NCI-H69 (cell line): ENCODE measurements at regions not wholly inside any gene's neighbourhood (a gene's known extent, or its start where the extent isn't known, plus 50 kb on each side); places are given as distances from the start of the nearest gene placed in this dataset.
"Not testable (repeated sequence)": the region's sequence is repeated elsewhere in the genome, so short reads cannot be mapped to it uniquely, and the experiment has no call there.

Experiments used
- DNase-seq: peaks from one replicate; lab custom pipeline; 2025; lab: John Stamatoyannopoulos, UW

DNA sequence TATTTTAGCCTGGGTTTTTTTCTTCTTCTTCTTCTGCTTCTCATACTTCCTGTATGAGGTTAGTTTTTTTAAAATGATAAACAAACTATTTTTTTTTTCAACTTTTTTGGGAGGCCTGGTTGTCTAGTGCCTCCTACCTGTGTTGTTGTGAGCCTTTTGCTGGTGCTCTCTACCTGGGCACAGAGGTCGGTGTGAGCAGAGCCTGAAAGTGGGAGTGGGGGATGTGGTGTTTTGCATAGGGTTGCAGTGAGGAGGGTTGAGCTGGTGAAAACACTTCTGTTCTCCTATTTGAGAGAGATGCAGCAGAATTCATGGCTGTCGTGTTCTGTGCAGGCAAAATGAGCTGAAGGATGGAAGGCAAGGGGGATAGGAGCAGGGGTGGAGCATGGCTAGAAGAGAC is 232.7 kb upstream of the PLGLB2 start:
- DNase-seq: not testable (repeated sequence)

DNA sequence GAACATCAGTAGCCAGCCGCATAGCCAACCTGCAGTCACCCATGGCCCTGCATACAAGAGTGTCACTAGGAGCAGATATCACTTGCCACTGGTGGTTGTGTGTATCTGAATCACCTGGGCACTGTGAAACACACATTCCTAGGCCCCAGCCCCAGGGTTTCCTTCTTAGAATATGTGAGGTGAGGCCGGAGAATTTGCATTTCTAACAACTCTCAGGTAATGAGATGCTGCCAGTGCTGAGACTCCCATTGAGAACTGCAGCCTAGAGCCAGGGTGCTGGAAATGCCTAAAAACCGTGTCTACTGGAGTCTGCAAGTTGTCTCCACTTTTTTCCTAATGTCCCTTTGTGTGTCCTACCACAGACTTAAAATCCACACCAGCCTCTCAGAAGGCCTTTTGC is 232.0 kb upstream of the PLGLB2 start:
- DNase-seq: not testable (repeated sequence)

DNA sequence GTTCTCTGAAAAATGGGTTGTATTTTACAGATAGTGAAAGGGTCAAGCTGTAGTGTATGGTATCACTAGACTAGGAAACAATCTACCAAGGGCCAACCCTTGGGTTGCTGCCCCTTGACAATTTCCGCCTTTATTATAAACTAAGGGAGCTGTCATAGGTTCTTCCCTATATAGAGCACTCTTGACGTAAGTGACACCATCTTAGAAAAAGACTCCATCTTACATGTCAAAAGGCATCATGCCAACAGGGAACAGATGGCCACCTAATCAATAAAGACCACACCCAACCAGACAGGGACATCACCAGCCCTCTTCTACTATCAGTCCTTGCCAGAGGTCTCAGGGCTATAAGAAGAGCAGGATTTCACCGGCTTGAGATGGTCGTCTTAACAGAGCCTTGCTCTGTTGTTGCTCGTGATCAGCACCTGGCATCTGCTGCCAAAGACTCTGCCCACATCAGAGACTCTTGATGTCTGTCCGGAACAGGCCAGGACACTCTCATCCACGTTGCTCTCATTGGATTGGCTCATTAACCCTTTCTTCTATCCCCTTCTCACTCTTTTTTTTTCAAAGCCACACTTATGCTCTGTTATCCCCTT is 231.4 kb upstream of the PLGLB2 start:
- not testable (repeated sequence) for DNase-seq

DNA sequence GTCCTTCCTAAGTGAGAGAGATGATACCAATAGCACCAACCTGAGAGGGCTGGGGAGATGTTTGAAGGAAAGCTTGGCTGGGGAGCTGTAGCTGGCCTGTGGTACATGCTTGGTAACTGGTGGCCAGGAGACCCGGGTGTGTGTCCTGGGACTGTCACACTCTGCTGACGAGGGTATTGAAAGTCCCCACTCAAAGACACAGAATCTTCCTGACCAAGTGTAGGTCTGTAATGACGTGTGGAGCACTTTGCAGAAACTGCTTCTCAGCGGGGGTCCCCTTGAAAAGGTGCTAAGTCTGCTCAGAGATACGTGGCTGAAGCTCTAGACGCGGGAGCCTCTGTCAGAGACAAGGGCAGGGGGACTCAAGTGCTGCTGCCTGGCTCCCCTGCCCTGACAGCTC is 230.4 kb upstream of the PLGLB2 start:
- DNase-seq: not testable (repeated sequence)

DNA sequence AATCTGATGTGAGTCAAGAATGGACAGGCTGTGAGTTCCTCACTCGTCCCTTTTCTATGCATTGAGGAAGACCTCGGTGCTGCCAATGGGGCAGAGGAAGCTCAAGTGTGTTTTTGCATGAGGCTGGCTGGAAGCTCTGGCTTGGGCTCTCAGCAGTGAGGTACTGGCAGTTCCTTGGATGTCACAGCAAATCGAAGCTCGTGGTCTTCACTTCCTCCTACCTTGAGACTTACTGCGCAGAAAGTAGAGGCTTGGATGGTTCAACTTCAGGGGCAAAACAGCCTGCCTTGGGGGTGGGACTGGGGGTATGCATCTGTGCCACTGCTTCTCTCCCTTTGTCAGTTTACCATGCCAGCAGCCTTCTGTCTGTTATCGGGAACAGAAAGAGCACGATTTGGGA is 229.8 kb upstream of the PLGLB2 start:
- not testable (repeated sequence) for DNase-seq

DNA sequence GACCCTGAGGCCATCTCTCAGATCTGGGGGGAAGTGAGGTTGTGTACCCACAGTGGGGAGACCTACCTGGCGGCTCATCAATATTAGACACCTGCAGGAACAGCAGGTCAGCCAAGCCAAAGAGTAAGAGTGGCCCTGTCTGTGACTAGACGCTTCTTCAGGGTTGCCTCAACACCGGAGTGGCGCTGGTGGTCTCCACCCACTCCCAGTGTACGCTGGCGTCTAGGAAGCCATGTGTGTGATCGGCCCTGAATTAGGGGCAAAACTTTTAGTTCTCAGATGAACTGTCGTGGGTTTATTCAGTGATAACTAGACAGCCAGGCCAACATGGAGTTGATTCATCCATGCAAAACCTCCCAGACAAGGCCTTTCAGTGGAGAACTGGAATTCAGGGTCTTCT is 229.3 kb upstream of the PLGLB2 start:
- not testable (repeated sequence) for DNase-seq

DNA sequence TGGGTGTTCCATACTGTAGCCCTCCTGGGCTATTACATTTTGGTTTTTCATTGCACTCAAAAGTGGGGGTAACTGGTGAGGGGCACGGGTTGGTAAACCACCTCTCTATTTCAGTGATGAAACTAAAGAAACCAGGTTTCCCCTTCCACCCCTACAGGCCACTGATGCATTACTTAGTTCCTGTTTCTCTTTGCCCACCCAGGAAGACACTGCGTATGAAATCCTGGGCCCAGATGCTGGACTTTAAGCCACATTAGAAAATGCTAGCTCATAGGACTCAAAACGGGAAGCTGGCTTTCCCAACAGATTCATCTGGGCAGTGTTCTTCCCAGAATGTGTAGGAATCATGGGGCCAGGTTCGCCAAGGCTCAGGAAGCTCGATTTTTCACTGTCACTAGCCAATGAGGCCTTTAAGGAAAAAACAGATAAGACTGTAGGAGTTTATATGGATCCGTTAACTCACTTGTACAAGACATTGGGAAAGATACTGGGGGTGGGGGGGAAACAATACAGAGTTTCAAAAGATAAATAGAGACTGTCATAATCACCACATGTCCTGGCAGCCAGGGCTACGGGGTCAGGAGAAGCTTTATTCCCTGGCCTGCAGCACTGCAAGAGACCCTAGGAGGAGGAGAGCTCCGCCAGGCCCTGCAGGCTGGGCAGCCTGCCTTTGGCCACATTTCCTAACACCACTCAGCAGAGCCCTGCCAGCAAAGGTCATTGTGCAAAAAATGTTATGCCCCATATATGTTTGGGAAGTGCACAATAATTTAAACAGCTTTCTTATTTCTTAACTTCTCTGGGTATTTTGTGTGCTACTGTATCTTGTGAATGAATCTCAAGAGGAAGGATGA is 228.5 kb upstream of the PLGLB2 start:
- DNase-seq: not testable (repeated sequence)

DNA sequence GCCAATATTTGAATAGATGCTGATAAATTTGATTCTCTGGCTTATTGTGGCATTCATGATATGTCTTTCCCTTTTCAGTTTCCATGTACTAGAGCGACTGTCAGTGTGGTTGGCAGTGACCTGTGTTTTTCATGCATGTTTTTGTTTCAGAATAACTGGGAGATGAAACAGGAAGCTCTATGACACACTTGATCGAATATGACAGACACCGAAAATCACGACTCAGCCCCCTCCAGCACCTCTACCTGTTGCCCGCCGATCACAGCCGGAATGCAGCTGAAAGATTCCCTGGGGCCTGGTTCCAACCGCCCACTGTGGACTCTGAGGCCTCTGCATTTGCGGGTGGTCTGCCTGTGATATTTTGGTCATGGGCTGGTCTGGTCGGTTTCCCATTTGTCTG is 226.8 kb upstream of the PLGLB2 start:
- not testable (repeated sequence) for DNase-seq

DNA sequence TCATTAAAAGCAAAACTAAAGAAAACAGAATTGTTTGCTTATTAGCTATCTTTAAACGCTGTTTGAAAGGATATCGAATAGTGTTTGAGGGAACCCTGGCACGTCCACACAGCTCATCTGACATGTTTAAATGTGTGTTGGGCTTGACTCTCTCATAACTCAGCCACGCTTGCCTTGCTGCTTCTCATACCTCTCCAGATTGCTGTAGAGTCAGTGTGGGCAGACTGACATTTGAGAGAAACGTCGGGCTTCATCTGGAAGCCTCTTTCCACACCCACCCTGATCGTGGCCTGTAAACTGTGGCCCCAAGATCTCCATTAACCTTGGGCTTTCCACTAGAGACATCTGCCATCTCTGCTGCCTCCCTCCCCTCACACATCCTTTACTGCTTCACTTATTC is 226.4 kb upstream of the PLGLB2 start:
- not testable (repeated sequence) for DNase-seq

DNA sequence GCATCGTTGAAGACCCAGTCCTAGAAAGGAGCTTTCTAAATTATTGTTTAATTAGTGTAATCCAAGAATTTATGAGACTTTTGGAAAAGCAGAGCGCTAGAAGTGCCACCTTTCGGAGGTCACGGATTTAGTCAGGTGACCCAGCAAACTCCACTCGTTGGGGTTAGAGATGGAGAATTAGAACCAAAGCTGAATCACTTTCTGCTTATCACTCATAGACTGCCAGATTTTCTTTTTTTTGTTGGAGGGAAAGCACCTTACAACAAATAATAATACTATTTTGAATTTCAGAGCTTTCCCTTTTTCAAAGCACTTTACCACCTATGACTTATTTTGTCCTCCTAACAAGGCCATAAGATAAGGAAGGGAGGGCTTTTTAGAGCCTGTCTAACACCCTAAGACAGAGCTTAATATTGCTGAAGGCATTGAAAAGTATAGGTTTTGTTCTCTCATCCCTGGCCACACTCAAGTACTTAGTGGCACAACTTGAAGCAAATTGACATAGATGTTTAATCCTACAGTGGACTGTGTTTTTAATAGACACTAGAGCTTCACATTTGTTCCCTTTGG is 223.2 kb upstream of the PLGLB2 start:
- DNase-seq: not testable (repeated sequence)

DNA sequence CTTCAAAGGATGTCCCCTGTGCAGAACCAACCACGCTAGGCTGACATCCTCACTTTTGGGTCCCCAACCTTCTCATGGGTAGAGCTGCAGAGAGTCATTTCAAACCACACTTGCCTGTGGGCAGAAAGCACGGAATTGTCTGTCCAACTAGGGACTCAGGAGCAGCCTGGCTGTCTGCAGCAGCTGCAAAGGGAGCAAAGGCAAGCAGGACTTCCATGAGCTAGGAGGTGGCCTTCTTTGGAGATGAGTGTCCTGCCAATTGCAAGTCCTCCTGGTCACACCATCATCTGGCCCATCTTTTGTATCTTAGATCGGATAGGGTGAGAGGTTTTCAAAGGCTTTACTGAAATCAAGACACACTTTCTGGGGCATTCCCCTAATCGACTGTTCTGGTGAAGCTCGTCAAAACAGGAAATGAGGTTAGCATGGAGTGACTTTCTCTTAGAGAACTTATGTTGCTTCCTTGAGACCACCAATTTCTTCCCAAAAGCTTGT is 222.3 kb upstream of the PLGLB2 start:
- DNase-seq: not testable (repeated sequence)

DNA sequence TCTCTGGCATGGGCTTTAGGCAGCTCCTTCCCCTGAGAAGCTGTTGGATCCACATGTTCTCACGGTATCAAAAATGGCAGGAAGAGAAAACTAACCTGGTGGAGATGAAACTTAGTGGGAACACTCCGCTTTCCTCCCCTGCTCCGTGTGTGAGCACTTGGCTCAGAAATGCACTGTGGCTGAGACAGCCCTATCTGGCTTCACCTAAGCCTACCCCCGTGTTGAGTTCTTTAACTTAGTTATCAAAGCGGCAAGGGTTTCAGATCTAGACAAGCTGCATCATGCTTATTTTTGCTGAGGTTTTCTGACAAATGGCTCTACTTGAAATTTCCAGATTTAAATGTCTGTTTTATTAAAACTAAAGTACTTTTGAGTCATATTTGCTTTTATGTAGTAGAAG is 221.6 kb upstream of the PLGLB2 start:
- not testable (repeated sequence) for DNase-seq

DNA sequence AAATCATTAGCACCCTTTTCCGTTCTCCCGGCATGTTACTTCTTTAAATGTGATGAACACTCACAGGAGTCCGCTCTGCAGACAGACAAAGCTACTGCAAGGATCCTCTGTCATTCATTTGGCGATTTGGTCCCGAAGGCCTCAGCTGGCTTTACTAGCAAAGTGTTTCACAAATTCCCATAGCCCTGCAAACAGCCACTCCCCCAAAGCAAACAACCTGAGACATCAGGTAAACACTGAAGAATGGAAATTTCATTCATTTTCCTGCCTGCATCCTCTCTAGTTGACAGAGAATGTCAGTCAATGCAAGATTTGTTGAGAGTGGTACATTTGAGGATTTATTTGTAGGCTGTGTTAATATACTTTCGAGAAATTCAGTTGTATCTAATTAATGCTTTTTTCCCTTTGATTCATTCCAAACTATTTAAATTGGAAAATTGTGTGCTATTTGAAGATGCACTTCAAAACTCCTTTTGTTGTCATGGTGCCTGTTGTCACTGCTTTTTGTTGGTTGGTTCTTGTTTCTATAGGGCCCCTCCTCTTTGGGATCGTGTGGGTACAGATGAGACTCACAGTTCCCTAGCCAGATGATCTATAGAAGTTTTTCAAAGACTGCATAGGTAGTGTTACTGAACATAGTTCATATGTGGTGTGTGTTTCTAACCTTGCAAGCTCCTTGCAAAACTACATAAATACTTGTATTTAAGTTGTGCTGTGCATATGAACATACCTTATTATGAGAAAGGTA is 215.7 kb upstream of the PLGLB2 start:
- not testable (repeated sequence) for DNase-seq

DNA sequence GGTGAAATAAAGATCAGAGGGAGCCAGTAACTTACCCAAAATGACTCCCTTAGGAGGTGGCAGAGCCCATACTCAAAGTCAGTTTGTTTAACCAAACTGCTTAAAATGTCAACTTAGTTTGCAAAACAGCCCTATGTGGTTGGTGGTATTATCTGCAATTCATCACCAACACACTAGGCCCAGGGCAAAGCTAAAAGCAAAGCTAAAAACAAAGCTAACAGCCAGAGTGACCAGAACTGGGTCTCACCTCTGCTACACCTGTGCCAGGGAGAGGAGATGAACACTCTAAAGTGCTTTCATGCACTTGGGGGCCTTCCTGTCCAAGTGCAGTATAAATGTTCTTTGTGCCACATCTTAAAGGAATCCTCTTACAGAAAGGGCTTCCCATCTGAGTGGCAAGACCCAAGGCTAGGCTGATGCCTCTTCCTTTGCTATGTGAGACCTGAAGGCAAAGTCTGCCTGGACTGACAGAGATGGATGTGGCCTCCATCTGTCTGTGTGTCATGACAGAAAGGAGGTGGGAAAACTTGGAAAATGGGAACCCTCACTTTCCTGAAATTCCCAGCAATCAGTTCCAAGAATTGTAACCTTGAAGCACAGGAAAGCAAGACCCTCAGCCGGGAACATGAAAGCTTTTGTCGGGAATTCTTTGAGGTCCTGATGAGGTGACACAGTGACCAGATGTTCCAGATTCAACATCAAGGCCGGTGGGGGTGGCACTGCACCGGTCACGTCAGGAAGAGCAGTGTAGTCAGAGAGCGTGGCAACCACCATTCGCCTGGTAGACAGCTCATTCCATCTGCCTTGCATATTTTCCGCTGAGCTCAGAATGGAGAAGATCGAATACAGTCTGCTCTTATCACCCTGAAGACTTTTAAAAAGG is 214.3 kb upstream of the PLGLB2 start:
- DNase-seq: not testable (repeated sequence)

DNA sequence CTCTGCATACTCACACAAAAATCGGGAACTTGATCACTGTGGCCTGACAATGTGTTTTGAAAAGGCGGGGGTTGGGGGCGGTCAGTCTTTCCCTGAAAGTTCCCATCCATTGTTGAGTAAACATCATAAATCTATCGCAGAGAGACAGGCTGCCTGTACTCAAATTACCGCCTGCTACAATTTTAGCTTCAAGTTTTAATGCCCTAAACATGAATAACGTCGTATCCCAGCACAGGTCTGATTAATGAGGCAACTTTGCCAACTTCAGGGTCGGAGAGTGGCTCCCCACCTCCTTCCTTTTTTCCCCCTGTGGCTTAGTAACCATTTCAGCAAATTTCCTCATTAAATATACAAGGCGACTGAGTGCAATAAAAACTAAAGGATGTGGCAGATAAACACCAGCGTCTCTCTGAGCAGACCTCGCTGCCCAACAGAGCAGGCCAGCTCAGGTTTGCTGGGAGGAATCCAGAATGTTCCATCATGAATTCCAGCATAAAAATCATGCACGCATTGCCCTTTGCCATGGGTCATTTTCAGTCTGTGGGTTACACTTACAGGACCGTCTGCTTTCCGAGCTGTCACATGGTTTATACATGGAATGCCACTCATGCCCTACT is 213.5 kb upstream of the PLGLB2 start:
- DNase-seq: not testable (repeated sequence)

DNA sequence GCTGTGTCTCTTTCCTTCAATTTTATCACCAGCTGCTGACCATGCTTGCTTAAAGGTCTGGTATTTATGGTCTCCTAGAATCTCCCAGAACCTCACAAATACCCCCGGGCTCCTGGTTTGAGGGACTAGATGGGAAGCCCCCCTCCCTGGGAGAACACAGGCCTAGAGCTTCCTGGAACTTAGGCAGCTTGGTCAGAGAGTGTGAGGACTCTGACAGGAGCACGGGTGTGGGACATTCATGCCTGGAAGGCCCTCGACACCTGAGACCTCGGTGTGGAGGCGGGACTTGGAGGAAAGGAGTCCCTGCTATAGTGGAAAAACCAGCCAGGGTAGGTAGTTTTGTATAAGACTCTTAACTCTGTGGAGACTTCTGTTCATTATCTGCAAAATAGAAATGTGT is 211.5 kb upstream of the PLGLB2 start:
- not testable (repeated sequence) for DNase-seq

DNA sequence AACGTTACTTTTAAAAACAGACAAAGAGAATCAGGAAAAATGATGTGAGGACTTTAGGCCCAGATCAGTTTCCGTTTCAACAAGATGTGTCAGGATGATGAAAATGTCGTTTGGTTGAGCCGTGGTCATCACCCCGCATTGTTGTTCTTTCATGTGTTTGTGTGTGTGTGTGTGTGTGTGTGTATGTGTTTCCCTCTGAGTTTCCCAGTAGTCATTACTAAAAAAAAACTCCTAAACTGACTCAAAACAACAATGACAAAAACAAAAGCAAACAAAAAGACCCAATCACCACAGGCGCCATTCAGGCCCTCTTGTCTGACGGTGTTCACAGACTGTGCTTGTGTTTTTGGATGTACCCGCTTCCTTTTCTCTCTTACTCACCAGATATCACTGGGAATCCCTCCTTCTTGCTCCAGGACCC is 210.6 kb upstream of the PLGLB2 start:
- not testable (repeated sequence) for DNase-seq

DNA sequence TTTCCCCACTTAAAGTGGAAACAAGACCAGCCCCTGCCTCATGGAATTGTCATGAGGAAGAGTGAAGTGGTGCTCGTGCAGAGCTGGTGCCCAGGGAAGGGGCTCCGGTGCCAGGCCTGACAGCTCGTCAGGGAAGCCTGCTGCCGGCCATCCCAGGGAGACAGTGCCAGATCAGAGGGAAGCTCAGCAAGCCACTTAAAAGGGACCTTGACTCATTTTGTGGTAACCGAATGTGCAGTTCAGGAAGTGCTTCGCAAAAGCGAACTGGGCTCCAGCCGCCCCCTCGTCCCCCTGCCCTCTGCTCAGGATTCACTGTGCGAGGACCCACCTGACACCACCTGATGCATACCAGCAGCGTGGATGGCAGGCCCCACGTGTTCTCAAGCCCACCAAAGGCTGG is 209.6 kb upstream of the PLGLB2 start:
- not testable (repeated sequence) for DNase-seq

DNA sequence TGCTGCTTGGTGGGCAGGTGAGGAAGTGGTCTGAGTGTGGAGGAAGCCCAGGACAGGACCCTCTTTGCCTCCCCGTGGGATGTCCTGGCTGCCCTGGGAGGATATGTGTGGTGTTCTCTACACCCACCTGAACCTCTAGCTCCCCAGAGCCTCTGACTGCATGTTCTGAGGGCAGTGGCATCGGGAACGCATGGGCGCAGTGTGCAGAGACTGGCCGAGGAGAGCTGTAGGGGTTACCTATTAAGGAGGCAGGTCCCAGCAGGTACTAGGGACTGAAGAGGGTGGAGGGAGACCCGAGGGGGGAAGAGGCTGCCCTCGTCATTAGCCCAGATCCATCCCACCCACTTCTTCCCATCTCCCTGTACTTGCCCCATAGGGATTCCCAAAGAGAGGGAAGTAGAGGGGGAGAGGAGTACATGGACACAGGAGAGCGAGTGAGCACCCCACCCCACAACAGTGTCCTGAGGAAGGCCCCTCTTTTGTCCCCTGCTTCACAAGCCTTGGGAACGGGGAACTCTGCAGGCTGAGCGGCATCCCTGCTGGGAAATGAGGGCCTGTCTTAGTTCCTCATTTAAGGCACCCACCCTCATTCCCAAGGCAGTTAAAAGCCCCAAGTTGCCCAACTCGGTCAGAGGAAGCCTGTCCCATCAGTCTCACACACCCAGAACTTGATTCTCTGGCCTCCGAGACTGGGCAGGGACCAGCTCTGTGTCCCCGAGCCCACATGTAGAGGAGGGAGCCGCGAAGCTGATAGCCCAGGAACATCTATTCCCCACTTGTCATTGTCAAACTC is 208.5 kb upstream of the PLGLB2 start:
- DNase-seq: not testable (repeated sequence)

DNA sequence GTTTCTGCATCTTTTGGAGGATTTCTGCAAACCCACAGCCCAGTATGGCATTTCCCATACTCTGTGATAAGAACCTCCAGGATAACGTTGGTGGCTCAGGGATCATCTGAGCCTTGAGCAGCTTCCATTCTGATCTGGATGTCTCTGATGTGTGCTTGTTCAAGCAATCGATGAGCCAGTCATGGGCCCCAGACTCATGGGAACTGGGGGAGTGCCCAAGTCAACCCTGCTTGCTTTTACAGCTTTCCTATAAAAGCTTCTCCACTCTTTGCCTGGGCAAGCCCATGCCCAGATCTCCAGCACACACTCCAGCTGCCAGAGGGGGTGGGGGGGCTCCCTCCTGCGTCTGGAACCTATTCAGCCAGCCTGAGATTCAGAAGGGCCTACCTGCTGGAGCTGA is 207.6 kb upstream of the PLGLB2 start:
- DNase-seq: not testable (repeated sequence)
